HG03575 (cell line): ENCODE measurements at regions not wholly inside any gene's neighbourhood (a gene's known extent, or its start where the extent isn't known, plus 50 kb on each side); places are given as distances from the start of the nearest gene placed in this dataset.
"Not testable (repeated sequence)": the region's sequence is repeated elsewhere in the genome, so short reads cannot be mapped to it uniquely, and the experiment has no call there.

Experiments
- ATAC-seq: cut with Tn5 transposase; IDR thresholded peaks from one replicate; pipeline ENCODE4 v1.9.1; 2021; ENCODE audit not compliant: unreplicated experiment, insufficient number of reproducible peaks, low FRiP score; ENCODE audit errors: extremely low read depth

- no peak for ATAC-seq
Measured at GRCh38 chr7:46759711-46760480, 822.0 kb downstream of the TNS3 start.

GRCh38 chr7:46756996-46757395, 824.9 kb downstream of the TNS3 start:
- ATAC-seq = no peak

- ATAC-seq = no peak
Measured at GRCh38 chr7:46756256-46756655, 825.7 kb downstream of the TNS3 start.

- ATAC-seq = no peak
Measured at GRCh38 chr7:46755120-46756034, 826.5 kb downstream of the TNS3 start.

- ATAC-seq = no peak
Measured at GRCh38 chr7:46754140-46754720, 827.7 kb downstream of the TNS3 start.

GRCh38 chr7:46753662-46754061, 828.2 kb downstream of the TNS3 start:
- ATAC-seq = no peak

GRCh38 chr7:46752881-46753366, 829.0 kb downstream of the TNS3 start:
- ATAC-seq = no peak

- not testable (repeated sequence) for ATAC-seq
Measured at GRCh38 chr7:46751927-46752723, 829.8 kb downstream of the TNS3 start.

- ATAC-seq = no peak
Measured at GRCh38 chr7:46751471-46751870, 830.4 kb upstream of the IGFBP3 start.

- no peak for ATAC-seq
Measured at GRCh38 chr7:46750321-46750865, 829.3 kb upstream of the IGFBP3 start.

GRCh38 chr7:46747869-46748576, 827.0 kb upstream of the IGFBP3 start:
- ATAC-seq = no peak

- no peak for ATAC-seq
Measured at GRCh38 chr7:46746695-46747687, 825.9 kb upstream of the IGFBP3 start.

- ATAC-seq = no peak
Measured at GRCh38 chr7:46745707-46746090, 824.6 kb upstream of the IGFBP3 start.

GRCh38 chr7:46744957-46745706, 824.1 kb upstream of the IGFBP3 start:
- ATAC-seq = no peak

GRCh38 chr7:46742601-46743000, 821.5 kb upstream of the IGFBP3 start:
- ATAC-seq = no peak

- no peak for ATAC-seq
Measured at GRCh38 chr7:46741938-46742540, 821.0 kb upstream of the IGFBP3 start.
